ENCODE measurements at regions not wholly inside any gene's neighbourhood (a gene's known extent, or its start where the extent isn't known, plus 50 kb on each side); places are given as distances from the start of the nearest gene placed in this dataset.

DNA sequence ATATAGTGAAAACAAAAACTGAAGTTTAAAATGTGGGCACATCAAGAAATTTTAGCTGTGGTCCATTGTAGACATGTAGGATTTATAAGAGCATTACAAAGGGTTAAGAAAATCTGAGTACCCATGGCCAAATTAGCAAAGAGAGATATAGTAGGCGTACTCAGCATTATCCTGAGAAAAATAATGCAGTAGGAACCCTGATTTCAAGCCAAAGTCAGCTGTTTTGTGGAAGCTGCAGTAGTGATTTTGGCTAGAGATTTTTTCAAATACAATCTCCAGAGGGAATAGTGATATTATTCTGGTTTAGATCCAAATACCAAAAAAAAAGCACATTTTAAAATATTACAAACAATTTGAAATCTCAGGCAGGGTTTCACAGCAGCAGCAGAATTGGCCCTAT is 450.9 kb downstream of the FBXO15 start:
- Histone ChIP-seq H3K79me2 (ENCODE audit: insufficient read depth, low read length) (no peaks in the 10 kb centered on the region), H3K27ac (ENCODE audit: low read depth, low read length) (no peak overlapping the region), H3K4me1 (ENCODE audit: insufficient read depth, low read length) (no peaks in the 10 kb centered on the region), H3K4me2 (ENCODE audit: insufficient read depth, low read length) (no peak overlapping the region), H3K9me3 (ENCODE audit: low read depth, low read length) (no peaks in the 10 kb centered on the region), H3K36me3 (ENCODE audit: insufficient read depth, low read length) (no peaks in the 10 kb centered on the region), H3K4me3 (ENCODE audit: insufficient read depth, low read length) (no peak overlapping the region), H3K27me3 (ENCODE audit: insufficient read depth, low read length) (no peaks in the 10 kb centered on the region), H4K20me1 (ENCODE audit: insufficient read depth, low read length) (no peaks in the 10 kb centered on the region), H2AFZ (ENCODE audit: low read length) (no peak overlapping the region)
- TF ChIP-seq, protein P1, sequence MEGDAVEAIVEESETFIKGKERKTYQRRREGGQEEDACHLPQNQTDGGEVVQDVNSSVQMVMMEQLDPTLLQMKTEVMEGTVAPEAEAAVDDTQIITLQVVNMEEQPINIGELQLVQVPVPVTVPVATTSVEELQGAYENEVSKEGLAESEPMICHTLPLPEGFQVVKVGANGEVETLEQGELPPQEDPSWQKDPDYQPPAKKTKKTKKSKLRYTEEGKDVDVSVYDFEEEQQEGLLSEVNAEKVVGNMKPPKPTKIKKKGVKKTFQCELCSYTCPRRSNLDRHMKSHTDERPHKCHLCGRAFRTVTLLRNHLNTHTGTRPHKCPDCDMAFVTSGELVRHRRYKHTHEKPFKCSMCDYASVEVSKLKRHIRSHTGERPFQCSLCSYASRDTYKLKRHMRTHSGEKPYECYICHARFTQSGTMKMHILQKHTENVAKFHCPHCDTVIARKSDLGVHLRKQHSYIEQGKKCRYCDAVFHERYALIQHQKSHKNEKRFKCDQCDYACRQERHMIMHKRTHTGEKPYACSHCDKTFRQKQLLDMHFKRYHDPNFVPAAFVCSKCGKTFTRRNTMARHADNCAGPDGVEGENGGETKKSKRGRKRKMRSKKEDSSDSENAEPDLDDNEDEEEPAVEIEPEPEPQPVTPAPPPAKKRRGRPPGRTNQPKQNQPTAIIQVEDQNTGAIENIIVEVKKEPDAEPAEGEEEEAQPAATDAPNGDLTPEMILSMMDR (IDR thresholded peaks at IDR 0.05; ENCODE audit: extremely low read depth, low read depth, low read length) = no peak
- DNase-seq (ENCODE audit: insufficient read length, low spot score, missing footprints) = no peak

DNA sequence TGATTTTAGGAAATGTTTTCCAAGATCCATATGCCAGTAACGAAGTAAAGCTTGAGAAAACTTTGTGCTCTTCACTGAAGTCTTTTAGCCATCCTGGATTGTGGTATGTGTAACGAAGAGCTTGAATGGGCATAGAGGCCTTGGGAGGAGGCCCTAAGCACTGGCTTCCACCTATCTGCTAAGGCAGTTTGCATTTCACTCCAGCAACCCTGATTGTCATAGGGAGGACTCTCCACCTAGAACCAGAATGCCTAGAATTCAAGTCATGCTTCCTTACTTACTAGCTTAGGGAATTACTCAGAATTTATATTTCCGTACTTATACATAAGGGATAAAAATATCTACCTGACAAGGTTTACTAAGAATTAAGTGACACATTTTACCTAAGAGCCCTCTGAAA is 451.5 kb downstream of the FBXO15 start:
- no peaks in the 10 kb centered on the region for H3K9me3 ChIP-seq (ENCODE audit: low read depth, low read length)
- H4K20me1 ChIP-seq (ENCODE audit: insufficient read depth, low read length) = no peaks in the 10 kb centered on the region
- DNase-seq (ENCODE audit: insufficient read length, low spot score, missing footprints) = no peak
- H3K4me2 ChIP-seq (ENCODE audit: insufficient read depth, low read length) = no peak overlapping the region
- no peak overlapping the region for H3K27ac ChIP-seq (ENCODE audit: low read depth, low read length)
- TF ChIP-seq, protein P1 (IDR thresholded peaks at IDR 0.05; ENCODE audit: extremely low read depth, low read depth, low read length) = no peak
- H3K27me3 ChIP-seq (ENCODE audit: insufficient read depth, low read length) = no peaks in the 10 kb centered on the region
- no peaks in the 10 kb centered on the region for H3K79me2 ChIP-seq (ENCODE audit: insufficient read depth, low read length)
- no peaks in the 10 kb centered on the region for H3K4me1 ChIP-seq (ENCODE audit: insufficient read depth, low read length)
- H3K36me3 ChIP-seq (ENCODE audit: insufficient read depth, low read length) = no peaks in the 10 kb centered on the region
- no peak overlapping the region for H2AFZ ChIP-seq (ENCODE audit: low read length)
- no peak overlapping the region for H3K4me3 ChIP-seq (ENCODE audit: insufficient read depth, low read length)

DNA sequence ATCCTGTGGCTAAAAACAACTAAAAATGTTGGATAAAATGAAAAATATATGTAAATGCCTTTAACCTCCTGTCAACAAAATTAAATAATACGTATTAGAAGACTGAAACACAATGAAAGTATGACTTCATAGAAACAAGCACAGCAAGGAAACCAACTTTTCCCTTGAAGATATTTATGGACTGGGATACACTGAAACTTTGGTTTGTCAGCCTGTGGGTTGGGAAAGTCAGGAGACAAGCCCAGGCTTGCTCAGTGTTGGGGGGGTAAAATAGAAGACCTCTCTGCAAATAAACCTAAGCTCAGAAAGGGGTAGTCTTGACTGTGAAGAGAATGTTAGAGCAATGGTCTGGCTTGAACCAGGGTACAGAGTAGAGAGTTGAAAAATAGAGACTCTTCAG is 454.5 kb downstream of the FBXO15 start:
- TF ChIP-seq, protein P1 (IDR thresholded peaks at IDR 0.05; ENCODE audit: extremely low read depth, low read depth, low read length) = no peak
- Histone ChIP-seq H3K4me3 (ENCODE audit: insufficient read depth, low read length) (no peak overlapping the region), H3K36me3 (ENCODE audit: insufficient read depth, low read length) (no peaks in the 10 kb centered on the region), H2AFZ (ENCODE audit: low read length) (no peak overlapping the region), H3K4me2 (ENCODE audit: insufficient read depth, low read length) (no peak overlapping the region), H3K27me3 (ENCODE audit: insufficient read depth, low read length) (no peaks in the 10 kb centered on the region), H4K20me1 (ENCODE audit: insufficient read depth, low read length) (no peaks in the 10 kb centered on the region), H3K27ac (ENCODE audit: low read depth, low read length) (no peak overlapping the region), H3K4me1 (ENCODE audit: insufficient read depth, low read length) (peaks cover 23% of the 10 kb centered on the region), H3K9me3 (ENCODE audit: low read depth, low read length) (no peaks in the 10 kb centered on the region), H3K79me2 (ENCODE audit: insufficient read depth, low read length) (no peaks in the 10 kb centered on the region)
- no peak for DNase-seq (ENCODE audit: insufficient read length, low spot score, missing footprints)

DNA sequence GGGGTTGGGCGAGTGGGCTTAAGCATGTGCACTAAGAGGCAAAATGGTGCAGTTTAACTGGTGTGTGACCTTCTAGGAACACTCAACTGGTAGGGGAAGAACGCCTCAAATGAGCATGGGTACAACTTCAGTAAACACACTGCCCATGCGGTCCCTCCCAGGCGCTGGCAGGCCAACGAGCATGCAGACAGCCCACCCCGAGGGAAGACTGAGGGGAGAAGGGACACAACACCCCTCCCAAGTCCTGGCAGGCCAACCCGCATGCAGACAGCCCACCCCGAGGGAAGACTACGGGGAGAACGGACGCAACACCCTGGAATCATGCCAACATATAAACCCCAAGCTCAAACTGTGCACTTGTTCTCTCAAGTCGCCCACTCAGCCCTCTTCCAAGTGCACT is 456.0 kb downstream of the FBXO15 start:
- Histone ChIP-seq H3K36me3 (ENCODE audit: insufficient read depth, low read length) (no peaks in the 10 kb centered on the region), H3K4me3 (ENCODE audit: insufficient read depth, low read length) (no peak overlapping the region), H4K20me1 (ENCODE audit: insufficient read depth, low read length) (no peaks in the 10 kb centered on the region), H3K9me3 (ENCODE audit: low read depth, low read length) (no peaks in the 10 kb centered on the region), H2AFZ (ENCODE audit: low read length) (peak overlapping the region; percentile 0), H3K4me2 (ENCODE audit: insufficient read depth, low read length) (no peak overlapping the region), H3K27ac (ENCODE audit: low read depth, low read length) (peak overlapping the region; percentile 9), H3K27me3 (ENCODE audit: insufficient read depth, low read length) (no peaks in the 10 kb centered on the region), H3K79me2 (ENCODE audit: insufficient read depth, low read length) (no peaks in the 10 kb centered on the region), H3K4me1 (ENCODE audit: insufficient read depth, low read length) (peaks cover 23% of the 10 kb centered on the region)
- TF ChIP-seq, protein P1 (IDR thresholded peaks at IDR 0.05; ENCODE audit: extremely low read depth, low read depth, low read length) = no peak
- DNase-seq (ENCODE audit: insufficient read length, low spot score, missing footprints) = no peak

Data from osteoblast (primary cell).